DMS53 (cell line): ENCODE measurements at regions not wholly inside any gene's neighbourhood (a gene's known extent, or its start where the extent isn't known, plus 50 kb on each side); places are given as distances from the start of the nearest gene placed in this dataset.
A peak's percentile ranks its signal among the peaks of the same experiment; 100 is the strongest.

Experiments
- DNase-seq: peaks from one replicate; lab custom pipeline; 2025; lab: John Stamatoyannopoulos, UW

DNA sequence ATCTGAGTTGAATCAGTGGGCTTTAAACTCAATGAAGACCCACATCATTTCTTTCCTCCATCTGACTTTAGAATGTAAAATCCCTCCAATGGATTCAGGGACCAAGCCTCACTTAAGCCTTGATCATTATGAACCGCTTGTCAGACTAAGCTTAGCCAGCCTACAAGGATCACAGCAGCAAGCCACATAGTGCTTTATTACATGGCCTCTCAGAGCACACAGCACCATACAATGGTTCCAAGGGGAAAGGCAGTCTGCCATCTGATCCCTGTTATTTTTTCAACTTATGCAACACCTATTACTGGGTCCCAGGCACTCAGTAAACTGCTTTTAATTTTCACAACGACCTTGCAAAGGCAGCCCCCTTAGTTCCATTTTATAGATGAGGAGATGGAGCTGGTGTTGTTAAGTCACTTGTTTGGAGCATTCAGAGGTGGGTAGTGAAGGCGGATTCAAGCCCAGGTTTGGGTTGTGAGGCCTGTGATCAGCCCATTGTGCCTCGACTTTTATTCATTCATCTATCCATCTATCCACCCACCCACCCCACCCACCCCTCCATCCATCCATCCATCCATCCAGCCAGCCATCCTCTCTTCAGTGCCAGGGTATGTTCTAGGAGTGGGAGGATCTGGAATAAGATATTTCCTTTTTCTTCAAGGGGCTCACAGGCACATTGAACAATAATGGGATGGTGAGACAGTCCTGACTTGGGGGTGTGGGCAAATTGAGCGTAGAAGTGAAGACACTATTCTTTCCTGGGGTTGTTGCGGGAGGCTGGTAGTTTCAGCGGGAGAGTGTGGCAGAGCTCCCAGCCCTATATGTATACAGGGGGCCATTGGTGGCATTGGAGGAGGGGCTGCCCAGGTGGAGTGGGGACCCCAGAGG lies 141.2 kb downstream of the MYCN start:
- no peak for DNase-seq

DNA sequence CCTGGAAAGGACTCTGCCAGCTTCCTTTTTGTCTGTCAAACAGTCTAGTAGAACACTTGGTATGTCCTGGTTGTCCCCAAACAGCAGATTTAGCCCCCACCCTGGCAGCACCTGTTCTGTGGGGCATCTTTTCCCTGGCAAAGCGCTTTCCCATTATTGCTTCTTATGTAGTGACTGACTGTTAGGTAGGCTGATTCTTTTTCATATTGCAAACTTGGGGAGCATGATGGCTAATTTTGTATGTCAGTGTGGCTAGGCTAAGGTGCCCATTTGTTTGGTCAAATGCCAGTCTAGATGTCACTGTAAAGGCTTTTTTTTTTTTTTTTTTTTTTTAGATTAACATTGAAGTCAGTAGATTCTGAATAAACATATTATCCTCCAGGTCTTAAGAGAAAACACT lies 140.2 kb downstream of the MYCN start:
- no peak for DNase-seq

DNA sequence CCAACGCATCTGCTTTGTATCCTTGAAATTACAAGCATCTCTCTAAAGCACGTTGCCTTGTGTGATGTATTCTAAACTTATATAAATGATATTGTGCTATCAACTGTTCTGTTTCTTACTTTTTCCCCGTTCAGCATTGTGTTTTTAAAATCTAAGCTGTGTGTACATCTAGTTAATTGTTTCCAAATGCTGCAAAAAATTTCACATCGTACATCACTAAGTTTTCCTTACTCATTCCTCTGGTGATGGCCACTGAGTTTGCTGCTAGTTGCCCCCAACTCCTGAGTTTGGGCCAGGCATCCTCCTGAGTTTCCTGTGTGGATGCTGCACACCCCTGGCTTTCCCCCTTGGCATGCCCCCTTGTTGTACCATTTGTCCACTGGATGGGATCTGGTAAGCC lies 139.7 kb downstream of the MYCN start:
- no peak for DNase-seq

DNA sequence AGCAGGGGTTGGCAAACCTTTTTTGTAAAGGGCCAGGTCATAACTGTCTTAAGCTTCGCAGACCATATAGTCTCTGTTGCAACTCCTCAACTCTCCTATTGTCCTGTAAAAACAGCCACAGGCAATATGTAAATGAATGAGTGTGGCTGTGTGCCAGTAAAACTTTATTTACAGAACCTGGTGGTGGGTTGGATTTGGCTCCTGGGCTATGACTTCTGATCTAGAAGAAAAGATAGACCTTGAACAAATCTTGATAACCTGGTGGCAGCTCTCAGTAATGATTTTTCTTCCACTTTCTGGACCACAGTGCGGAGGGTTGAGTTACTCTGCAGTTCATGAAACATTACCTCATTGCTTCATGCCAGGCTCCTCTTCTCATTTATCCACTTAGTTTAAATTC lies 139.3 kb downstream of the MYCN start:
- DNase-seq = no peak

DNA sequence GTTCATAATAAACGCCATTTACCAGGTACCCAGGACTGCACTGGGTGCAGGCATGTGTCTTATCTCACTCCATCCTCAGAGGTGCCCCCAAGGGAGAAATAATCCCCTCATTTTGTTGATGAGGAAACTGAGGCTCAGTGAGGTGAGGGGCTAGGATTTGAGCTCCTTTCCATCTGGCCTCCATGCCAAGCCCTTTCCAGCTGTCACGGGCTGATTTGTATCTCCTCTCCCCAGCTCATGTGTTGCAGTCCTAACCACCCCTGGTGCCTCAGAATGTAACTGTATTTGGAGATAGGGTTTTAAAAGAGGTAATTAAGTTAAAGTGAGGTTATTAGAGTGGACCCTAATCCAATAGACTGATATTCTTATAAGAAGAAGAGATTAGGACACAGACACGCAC lies 137.3 kb downstream of the MYCN start:
- no peak for DNase-seq

DNA sequence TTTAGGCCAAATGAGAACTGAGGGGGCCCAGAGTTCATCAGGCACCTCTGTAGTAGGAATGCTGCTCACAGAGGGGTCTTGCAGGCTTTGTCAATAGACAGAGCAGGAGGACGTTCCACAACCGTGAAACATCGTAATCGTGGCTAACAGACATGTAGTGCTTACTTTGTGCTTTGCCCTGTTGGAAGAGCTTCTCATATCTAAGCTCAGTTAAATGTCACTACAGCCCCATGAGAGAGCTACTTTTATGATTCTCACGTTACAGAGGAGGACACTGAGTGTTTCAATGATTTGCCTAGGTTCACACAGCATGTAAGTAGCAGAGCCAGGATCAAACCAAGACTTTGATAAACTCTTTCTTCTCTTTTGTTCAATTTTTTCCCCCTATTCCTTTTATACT lies 136.6 kb downstream of the MYCN start:
- no peak for DNase-seq

DNA sequence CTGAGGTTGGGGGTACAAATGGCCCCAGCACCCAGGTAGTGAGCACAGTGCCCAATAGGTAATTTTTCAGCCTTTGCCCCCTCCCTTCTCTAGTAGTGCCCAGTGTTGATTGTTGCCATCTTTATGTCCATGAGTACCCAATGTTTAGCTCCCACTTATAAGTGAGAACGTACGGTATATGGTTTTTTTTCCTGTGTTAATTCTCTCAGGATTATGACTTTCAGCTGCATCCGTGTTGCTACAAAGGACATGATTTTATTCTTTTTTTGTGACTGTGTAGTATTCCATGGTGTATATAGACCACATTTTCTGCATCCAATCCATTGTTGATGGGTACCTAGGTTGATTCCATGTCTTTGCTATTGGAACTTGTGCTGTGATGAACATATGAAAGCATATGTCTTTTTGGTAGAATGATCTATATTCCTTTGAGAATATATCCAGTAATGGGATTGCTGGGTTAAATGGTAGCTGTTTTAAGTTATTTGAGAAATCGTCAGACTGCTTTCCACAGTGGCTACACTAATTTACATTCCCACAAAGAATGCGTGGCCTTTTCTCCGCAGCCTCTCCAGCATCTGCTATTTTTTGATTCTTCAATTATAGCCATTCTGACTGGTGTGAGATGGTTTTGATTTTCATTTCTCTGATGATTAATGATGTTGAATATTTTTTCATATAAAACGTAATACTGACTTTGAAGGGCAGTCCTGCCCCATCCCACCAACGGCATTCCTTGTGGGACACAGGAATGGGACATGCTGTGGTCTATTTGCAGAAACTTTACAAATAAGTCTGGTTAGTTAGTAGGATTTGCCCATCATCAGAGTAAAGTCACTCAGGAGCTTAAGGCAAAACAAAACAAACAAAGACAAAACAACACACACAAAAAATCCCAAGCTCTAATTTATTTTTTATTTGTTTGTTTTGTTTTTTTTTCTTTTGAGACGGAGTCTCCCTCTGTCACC lies 135.0 kb downstream of the MYCN start:
- no peak for DNase-seq

DNA sequence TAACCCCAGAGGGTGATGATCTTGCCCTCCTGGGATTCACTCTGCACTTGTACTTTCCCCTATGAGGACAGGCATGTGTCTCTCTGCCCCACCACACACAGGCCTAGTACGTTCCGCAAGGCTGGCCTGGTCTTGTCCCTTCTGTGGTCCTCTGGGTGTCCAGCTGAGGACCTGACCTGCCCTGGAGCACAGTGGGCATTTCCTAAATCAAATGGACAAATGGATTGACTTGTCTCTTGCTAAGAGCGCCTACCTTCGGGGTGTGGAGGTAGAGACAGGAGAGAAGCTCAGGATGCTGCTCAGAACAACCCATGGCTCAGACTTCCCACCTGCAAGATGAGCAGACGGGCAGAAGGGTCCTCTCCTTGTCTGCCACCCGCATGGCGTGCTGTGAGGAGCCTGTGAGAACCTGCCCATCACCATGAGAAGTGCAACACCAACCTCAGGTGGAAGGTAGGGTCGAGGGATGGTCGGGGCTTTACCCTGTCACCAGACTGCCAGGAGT lies 133.6 kb downstream of the MYCN start:
- no peak for DNase-seq

DNA sequence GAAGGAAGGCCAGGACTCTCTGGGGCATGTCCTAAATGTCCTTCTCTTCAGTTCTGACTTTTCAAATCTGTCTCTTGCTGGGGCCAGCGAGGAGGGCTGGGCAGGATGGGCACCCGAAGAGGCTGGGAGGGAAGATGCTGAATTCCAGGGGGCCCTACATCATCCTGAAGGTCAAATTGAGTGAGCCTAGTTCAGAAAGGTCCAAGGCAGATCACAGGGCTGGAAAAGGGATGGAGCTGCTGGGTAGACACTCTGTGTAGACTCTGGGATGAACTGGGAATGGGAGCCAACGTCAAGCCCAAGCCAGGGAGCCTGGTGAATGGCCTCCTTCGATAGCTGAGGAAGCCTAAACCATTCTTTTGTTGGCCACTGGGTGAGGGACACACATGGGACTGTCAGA lies 133.1 kb downstream of the MYCN start:
- DNase-seq = no peak

DNA sequence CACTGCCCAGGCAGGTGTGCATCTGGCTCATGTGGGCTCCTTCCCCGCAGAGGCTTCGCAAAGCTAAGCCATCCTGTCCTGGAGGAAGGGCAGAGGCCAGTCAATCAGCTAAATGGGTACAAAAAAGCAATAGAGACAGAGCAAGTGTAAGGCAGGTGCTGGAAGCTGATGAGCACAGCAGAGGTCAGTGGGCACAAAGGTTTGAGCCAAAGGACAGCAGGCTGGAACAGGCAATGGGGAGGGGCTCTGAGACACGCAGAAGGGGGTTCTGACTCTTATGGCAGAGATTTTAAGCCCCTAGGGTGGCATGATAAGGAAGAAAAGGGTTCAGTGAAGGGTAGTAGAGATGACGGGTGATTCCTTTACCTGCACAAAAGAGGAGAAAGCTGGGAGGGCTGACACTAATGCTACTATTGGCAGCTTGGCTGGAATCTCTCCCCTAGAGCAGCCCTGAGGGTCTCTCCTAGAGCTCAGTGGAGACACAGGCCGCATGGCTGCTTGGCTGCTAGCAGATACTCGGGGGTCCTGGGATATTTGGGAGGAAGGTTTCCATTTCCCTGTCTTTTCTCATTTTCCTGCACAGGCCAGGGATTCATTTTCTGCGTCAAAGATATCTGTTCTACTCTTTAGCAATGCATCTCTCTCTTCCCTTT lies 132.4 kb downstream of the MYCN start:
- DNase-seq = no peak

DNA sequence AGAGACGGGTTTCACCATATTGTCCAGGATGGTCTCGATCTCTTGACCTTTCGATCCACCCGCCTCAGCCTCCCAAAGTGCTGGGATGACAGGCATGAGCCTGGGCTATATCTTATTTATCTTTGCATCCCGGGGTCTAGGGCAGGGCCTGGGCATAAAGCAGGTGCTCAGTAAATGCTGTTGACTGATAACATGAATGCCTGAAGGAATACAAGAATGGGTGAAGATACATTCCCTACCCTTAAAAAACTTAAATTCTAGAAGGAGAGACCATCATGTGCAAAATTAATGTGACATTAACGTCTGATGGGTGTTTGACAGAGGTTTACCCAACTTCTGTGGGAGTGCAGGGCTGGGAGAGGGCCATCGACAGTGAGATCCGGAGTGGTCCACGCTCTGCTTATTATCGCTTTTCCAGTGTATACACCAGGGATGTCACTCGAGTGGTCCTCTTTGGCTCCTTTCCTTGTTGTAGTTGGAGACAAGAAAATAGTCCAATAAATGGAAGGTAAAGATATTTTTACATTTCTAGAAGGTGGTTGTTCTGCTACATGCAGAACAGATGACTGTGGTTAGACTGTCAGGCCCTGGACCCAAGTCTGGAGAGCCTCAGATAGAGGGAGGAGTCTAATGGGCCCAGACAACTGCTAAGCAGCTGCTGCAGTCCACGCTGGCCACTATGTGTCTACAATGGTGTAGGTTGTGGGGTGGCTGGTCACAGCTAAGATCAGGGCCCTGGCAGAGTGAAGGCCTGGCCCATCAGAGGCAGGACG lies 131.7 kb downstream of the MYCN start:
- no peak for DNase-seq

DNA sequence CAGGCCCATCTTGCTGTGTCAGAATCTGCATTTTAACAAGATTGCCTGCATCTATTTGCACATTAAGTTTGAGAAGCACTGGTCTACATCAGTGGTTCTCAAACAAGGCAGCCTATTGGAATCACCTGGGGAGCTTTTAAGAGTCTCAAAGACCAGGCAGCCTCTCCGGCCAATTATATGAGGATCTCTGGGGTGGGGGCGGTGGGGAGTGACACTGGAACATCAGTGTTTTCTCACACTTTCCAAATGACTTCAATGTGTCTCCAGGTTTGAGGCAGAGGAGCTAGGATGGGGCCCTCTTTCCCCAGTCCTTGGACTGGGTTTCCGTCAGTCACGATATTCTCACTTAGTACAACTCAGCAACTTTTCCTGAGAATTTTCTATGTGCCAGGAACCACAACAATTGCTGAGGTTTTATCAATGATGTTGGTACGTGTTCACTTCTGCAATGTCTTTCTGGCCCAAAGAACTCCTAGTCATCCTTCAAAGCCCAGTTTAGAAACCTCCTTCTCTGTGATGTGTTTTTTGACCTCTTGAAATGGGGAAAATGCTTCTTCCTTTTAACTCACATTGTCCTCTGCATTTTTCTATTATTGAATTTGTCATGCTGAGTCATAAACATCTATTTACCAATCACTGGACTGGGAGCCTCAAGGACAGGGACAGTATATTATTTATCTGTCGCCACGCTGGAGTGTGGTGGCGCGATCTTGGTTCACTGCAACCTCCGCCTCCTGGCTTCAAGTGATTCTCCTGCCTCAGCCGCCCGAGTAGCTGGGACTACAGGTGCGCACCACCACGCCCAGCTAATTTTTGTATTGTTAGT lies 130.9 kb downstream of the MYCN start:
- DNase-seq = peak; percentile 37

DNA sequence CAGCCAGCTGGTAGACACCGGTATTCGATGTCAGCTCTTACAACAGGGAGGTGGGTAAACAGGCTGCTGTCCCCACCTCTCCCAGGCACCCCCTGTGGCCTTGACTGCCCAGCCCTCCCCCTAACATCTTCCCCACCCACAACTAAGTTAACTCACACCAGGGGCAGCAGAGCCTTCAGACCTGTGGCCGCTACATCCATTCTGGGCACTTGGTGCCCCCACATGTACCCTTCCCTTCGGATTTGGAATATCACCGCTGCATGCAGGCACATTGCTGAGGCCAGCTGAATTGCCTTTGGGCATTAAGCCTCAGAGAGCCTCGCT lies 130.3 kb downstream of the MYCN start:
- DNase-seq = no peak

DNA sequence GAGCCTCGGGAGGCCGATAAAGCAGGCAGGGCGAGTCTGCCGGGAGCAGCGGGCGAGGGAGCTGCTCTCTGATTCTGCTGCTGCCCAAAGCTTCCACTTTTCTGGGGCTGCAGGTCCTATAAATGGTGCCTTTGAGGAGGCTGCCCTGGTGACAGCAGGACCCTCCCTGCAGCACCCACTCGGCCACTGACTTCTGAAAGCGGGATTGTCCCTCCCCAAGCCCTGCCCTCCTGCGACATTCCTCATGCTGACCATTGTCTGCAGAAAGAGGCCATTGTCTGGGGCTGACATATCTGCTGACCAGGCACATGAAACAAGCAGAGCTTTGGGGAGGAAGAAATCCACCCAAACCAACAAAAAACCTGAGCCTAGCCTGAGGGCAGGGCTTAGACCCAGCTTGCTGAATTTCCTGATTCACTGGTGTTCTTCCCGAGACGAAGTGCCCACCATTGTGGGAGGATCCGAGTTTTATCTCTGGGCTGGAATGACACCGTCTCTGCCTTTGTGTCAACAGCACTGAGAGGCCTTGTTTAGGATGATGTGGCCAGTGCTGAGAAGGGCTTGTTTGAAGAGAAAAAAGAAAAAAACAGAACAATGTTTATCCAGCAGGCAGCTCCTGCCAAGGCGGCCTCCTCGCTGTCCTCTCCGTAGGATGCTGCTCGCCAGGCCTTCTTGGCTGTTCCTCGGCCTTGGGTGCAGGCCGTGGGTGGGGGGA lies 129.7 kb downstream of the MYCN start:
- peak; percentile 78 for DNase-seq

DNA sequence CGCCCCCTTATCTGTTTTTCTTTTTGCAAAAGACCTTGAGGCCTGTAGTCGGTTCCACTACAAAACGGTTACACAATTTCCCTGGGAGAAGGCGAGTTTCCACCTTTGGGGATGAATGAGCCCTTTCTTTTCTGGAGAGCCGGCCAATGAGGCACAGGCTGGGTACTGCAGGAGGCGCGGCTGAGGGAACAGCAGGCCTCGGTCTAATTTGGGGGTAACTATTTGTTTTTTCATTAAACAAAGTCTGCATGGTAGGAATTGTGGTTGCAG lies 129.2 kb downstream of the MYCN start:
- DNase-seq = no peak

DNA sequence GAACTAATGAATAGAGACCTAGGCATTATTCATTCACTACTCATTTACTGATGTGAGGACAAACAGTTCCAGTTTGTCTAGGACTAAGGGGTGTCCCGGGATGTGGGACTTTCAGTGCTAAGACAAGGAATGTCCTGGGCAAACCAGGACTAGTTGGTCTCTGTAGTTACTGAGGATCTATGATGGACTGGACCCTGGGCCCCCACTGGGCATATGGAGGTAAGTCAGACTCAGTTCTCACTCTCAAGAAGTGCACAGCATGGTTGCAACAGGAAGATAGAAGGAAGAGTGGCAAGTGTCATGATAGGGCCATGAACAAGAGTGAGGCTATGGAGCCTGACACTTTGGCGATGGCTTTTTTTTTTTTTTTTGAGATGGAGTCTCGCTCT lies 128.2 kb downstream of the MYCN start:
- no peak for DNase-seq

DNA sequence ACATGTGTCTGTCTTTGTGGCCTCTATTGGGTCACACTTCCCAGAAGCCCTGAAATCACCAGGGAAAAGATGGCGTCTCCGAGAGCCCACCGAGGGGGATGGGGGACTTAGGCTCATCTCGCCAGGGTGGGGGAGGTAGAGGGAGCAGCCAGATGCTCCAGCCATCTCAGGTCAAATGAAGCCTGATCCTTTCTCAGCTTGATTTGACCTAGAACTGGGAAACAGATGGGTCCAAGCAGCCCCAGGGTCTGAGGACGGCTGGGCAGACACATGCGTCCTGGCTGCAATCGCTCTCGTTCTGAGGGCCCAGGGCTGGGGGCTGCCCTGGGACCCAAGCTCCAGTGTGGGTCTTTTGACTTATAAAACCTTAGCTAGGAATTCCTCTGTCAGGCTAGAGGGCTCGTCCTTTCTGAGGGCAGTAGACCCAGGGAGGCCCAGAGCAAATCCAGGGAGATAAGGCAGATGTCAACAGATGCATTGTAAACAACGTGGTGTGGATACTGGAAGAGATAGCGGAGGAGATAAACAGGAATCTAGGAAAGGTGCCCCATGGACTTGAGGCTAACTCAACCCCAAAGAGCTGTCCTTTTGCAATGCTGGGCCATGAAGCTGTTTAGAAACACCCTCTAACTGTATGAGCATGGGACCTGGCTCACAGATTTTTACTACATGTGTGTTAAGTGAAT lies 127.7 kb downstream of the MYCN start:
- DNase-seq = no peak

DNA sequence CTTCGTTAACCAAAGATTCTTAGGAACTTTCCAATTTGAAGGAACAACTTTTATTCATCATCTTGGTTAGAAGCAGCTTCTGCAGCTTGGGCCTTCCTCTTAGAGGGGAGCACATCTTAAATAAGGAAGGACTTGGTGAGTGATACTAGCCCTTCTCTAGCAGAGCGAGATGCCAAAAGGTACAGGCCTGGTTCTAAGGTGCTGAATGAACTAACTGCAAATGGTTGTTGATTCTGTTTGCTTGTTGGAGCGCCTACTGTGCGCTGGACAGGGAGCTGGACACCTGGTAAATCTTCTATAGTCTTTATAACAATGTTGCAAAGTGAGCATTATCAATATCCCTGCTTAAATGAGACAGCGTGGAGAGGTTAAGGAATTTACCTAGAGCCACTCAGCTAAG lies 127.1 kb downstream of the MYCN start:
- no peak for DNase-seq

DNA sequence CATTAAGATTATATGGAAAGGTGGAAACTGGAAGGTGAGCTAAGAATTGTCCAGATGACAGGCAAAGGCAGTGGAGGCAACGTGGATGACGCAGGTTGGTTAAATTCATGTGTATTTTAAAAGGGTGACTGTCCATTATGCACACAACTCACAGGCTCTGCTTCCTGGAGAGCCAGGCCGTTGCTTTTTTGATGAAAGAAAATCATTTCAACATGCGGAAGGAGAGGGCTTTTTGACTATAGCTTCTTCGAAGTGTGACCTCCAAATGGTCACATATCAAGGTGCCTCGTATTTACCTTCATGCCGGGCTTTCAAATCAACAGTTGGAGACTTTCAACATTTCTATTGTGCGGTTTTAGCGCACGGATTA lies 126.7 kb downstream of the MYCN start:
- DNase-seq = no peak
